IMR-90 (cell line): ENCODE measurements at regions not wholly inside any gene's neighbourhood (a gene's known extent, or its start where the extent isn't known, plus 50 kb on each side); places are given as distances from the start of the nearest gene placed in this dataset.

Source experiments
- ATAC-seq: fragments of 200-7000 bp; cut with Tn5 transposase; 2 replicates; pipeline ENCODE4 v1.9.1; 2020; ENCODE audit warnings: low read depth, mild to moderate bottlenecking, moderate library complexity
- BruUV-seq: library from RNA; stranded (reverse); fragments of 400-500 nt; replicated peaks from 2 replicates; lab custom pipeline; 2021; lab: Mats Ljungman, UMichigan
- CTCF ChIA-PET: fragments of 300-600 bp; formaldehyde crosslinking; extraction: SDS; loops from one replicate; lab custom pipeline; 2021; ENCODE audit warnings: antibody characterized with exemption; lab: Yijun Ruan, JAX
- POLR2A ChIA-PET: fragments of 300-600 bp; sonication (Branson Sonifier 250); formaldehyde crosslinking; loops from one replicate; lab custom pipeline; 2022; ENCODE audit warnings: antibody characterized with exemption; ENCODE audit not compliant: unreplicated experiment; lab: Charles Lee
- DNase-seq: peaks from one replicate; pipeline ENCODE4 v3.0.0; 2013
- H2AFZ ChIP-seq: replicated peaks from 2 replicates; pipeline ENCODE3; 2013; ENCODE audit warnings: low read length, mild to moderate bottlenecking; ENCODE audit not compliant: poor library complexity
- H2AK5ac ChIP-seq: 2 replicates; pipeline ENCODE4 v1.6.1; 2013; ENCODE audit warnings: low read depth, low read length, inconsistent platforms
- H2AK9ac ChIP-seq: replicated peaks from 2 replicates; pipeline ENCODE3; 2013; ENCODE audit warnings: mild to moderate bottlenecking, low read depth, low read length, moderate library complexity; ENCODE audit not compliant: poor library complexity
- H2BK120ac ChIP-seq: 2 replicates; pipeline ENCODE4 v1.6.1; 2013; ENCODE audit warnings: low read depth, low read length, inconsistent platforms
- H2BK15ac ChIP-seq: 3 replicates; pipeline ENCODE4 v1.6.1; 2013; ENCODE audit warnings: low read depth, low read length, inconsistent platforms
- H2BK20ac ChIP-seq: 2 replicates; pipeline ENCODE4 v1.6.1; 2013; ENCODE audit warnings: low read depth, mild to moderate bottlenecking, inconsistent platforms, low read length, moderate library complexity
- H2BK5ac ChIP-seq: 2 replicates; pipeline ENCODE4 v1.6.1; 2013; ENCODE audit warnings: mild to moderate bottlenecking, low read depth, low read length, inconsistent platforms; ENCODE audit not compliant: poor library complexity, severe bottlenecking
- H3K14ac ChIP-seq: replicated peaks from 2 replicates; pipeline ENCODE4 v1.6.1; 2013; ENCODE audit warnings: low read depth, low read length, inconsistent platforms
- H3K18ac ChIP-seq: 2 replicates; pipeline ENCODE4 v1.6.1; 2013; ENCODE audit warnings: low read depth, low read length, control low read depth
- H3K23ac ChIP-seq: 2 replicates; pipeline ENCODE4 v1.6.1; 2013; ENCODE audit warnings: low read depth, low read length, inconsistent platforms
- H3K27ac ChIP-seq: 2 replicates; pipeline ENCODE4 v1.5.1; 2013; ENCODE audit warnings: mild to moderate bottlenecking, control low read depth, low read length; ENCODE audit not compliant: insufficient read depth
- H3K27me3 ChIP-seq: 2 replicates; pipeline ENCODE4 v1.6.1; 2013; ENCODE audit warnings: low read length; ENCODE audit not compliant: control insufficient read depth, insufficient read depth
- H3K36me3 ChIP-seq: 2 replicates; pipeline ENCODE4 v1.6.1; 2013; ENCODE audit warnings: low read length, mixed read lengths; ENCODE audit not compliant: control insufficient read depth, insufficient read depth
- H3K4ac ChIP-seq: 2 replicates; pipeline ENCODE4 v1.6.1; 2013; ENCODE audit warnings: low read depth, low read length, inconsistent platforms
- H3K4me1 ChIP-seq: 2 replicates; pipeline ENCODE4 v1.6.1; 2013; ENCODE audit warnings: low read length, mixed read lengths; ENCODE audit not compliant: control insufficient read depth, insufficient read depth
- H3K4me2 ChIP-seq: 2 replicates; pipeline ENCODE4 v1.6.1; 2013; ENCODE audit warnings: low read depth, mild to moderate bottlenecking, control low read depth, low read length, moderate library complexity
- H3K4me3 ChIP-seq: 2 replicates; pipeline ENCODE4 v1.5.1; 2013; ENCODE audit warnings: low read depth, mild to moderate bottlenecking, control low read depth, low read length, moderate library complexity; ENCODE audit not compliant: insufficient read depth
- H3K56ac ChIP-seq: 2 replicates; pipeline ENCODE4 v1.6.1; 2013; ENCODE audit warnings: low read length, inconsistent platforms; ENCODE audit not compliant: insufficient read depth; ENCODE audit errors: extremely low read depth
- H3K79me1 ChIP-seq, 2 experiments: 2 replicates each; pipeline ENCODE4 v1.6.1; 2013; ENCODE audit warnings: low read length in 2 of 2, inconsistent platforms in 1 of 2, low read depth in 1 of 2
- H3K9ac ChIP-seq: 2 replicates; pipeline ENCODE4 v1.6.1; 2013; ENCODE audit warnings: low read depth, low read length, control low read depth
- H3K9me1 ChIP-seq: 2 replicates; pipeline ENCODE4 v1.6.1; 2013; ENCODE audit warnings: low read length, inconsistent platforms; ENCODE audit not compliant: insufficient read depth
- H3K9me3 ChIP-seq: 2 replicates; pipeline ENCODE4 v1.6.1; 2013; ENCODE audit warnings: low read length; ENCODE audit not compliant: control insufficient read depth, insufficient read depth
- H4K20me1 ChIP-seq: 2 replicates; pipeline ENCODE4 v1.6.1; 2013; ENCODE audit warnings: low read length, inconsistent platforms; ENCODE audit not compliant: insufficient read depth
- H4K5ac ChIP-seq: 2 replicates; pipeline ENCODE4 v1.6.1; 2013; ENCODE audit warnings: mild to moderate bottlenecking, low read depth, low read length, control low read depth
- H4K8ac ChIP-seq, 2 experiments: 2 replicates each; pipeline ENCODE4 v1.6.1; 2013; ENCODE audit warnings: low read depth in 2 of 2, low read length in 2 of 2, control low read depth in 1 of 2, inconsistent platforms in 1 of 2
- H4K91ac ChIP-seq: 2 replicates; pipeline ENCODE4 v1.6.1; 2013; ENCODE audit warnings: low read depth, low read length, inconsistent platforms; ENCODE audit not compliant: insufficient read depth
- CEBPB ChIP-seq: IDR thresholded peaks from 2 replicates; pipeline ENCODE4 v1.6.1; 2012; ENCODE audit warnings: low read depth, low read length, improper control_type of control experiment
- MXI1 ChIP-seq: IDR thresholded peaks from 2 replicates; pipeline ENCODE4 v1.6.1; 2012; ENCODE audit warnings: low read depth, mild to moderate bottlenecking, low read length, moderate library complexity, borderline replicate concordance
- POLR2A ChIP-seq: IDR thresholded peaks from 2 replicates; pipeline ENCODE4 v1.6.1; 2012; ENCODE audit warnings: mild to moderate bottlenecking, low read depth, low read length
- RAD21 ChIP-seq: IDR thresholded peaks from 2 replicates; pipeline ENCODE4 v1.6.1; 2012; ENCODE audit warnings: low read length, improper control_type of control experiment
- RFX5 ChIP-seq: IDR thresholded peaks from 2 replicates; pipeline ENCODE4 v1.8.0; 2012; ENCODE audit warnings: low read depth, mild to moderate bottlenecking, low read length, moderate library complexity
- WGBS, 2 experiments: methylation state at CpG; one replicate each; pipeline versions ENCODE4 v1.1.5 to v1.1.7; 2013; ENCODE audit warnings: missing lambda C conversion rate in 2 of 2; ENCODE audit not compliant: insufficient read length in 1 of 2; ENCODE audit errors: extremely low coverage in 2 of 2; 5-methylcytosine and 5-hydroxymethylcytosine counted together
- dilution Hi-C: fragments of 300-500 bp; cut with HindIII; formaldehyde crosslinking; loops from one replicate; pipeline ENCODE4 v1.14.3; 2018; ENCODE audit warnings: low sequenced_read_pairs; ENCODE audit not compliant: unreplicated experiment
- in situ Hi-C: fragments of 300-500 bp; cut with MboI; formaldehyde crosslinking; loops from 3 replicates; pipeline ENCODE4 v1.14.3; 2019; ENCODE audit warnings: low sequenced_read_pairs, inconsistent platforms, mixed read lengths
- intact Hi-C: fragments of 100-400 bp; cut with micrococcal nuclease; formaldehyde crosslinking; loops from 2 replicates; pipeline ENCODE4 v1.10.0; 2022
- TF ChIP-seq, protein P1 (sequence below): fragments of 150-350 bp; IDR thresholded peaks from 2 replicates; pipeline ENCODE4 v1.6.1; 2017; ENCODE audit warnings: mild to moderate bottlenecking, antibody characterized with exemption, low read length, low read depth

DNA sequence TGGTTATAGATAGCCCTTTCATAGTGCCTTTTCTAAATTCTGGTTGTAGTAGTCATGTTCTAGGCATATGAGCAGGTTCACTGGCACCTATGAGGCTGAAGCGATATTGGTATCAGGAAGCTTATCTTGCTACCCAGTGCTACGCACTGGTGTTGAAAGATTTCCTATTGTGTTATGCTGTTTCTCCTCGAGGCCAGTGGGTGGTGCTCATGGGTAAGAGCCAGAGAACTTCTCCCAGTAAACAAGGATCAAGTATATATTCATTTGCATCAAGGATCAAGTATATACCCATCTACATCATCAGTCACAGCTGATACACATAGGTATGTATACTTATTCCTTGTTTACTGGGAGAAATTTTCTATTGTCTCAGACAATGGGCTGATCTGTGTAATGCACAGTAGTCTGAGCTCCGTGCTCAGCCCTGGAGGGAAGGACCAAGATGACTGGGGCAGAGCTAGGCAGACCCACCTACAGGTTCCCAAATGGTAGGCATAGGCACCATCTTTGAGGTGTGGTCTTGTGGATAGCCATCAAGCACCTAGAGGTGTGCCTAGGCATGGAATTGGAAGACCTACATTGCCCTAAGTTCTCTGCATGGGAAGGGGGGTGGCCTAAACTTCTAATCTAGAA lies 101.2 kb upstream of the GALNT13 start:
- H3K4me1 ChIP-seq, result no peaks in the 10 kb centered on the region
- no peak overlapping the region for H3K4me3 ChIP-seq
- no peak overlapping the region for H2AFZ ChIP-seq
- H3K27ac ChIP-seq, result no peak overlapping the region
- no peak overlapping the region for H3K9ac ChIP-seq
- ATAC-seq (no peak), DNase-seq (no peak)
- ChIA-PET CTCF (interaction anchor here (0.6 kb wide), 1 partner anchor 81 kb away, joined by 4 read pairs; no protein-coding TSS in a partner anchor), POLR2A (no interaction called here)
- no peak overlapping the region for H2BK15ac ChIP-seq
- no peak overlapping the region for H3K56ac ChIP-seq
- intact Hi-C loops, result no loop called here
- no peak overlapping the region for H3K23ac ChIP-seq
- BruUV-seq, result no TSS peak
- H3K18ac ChIP-seq, result no peak overlapping the region
- H3K9me1 ChIP-seq, result no peaks in the 10 kb centered on the region
- H4K5ac ChIP-seq, result no peak overlapping the region
- no peak overlapping the region for H2BK120ac ChIP-seq
- no peak overlapping the region for H2BK5ac ChIP-seq
- TF ChIP-seq POLR2A (no peak), MXI1 (no peak), RFX5 (no peak), CEBPB (no peak), RAD21 (no peak)
- TF ChIP-seq, protein P1, sequence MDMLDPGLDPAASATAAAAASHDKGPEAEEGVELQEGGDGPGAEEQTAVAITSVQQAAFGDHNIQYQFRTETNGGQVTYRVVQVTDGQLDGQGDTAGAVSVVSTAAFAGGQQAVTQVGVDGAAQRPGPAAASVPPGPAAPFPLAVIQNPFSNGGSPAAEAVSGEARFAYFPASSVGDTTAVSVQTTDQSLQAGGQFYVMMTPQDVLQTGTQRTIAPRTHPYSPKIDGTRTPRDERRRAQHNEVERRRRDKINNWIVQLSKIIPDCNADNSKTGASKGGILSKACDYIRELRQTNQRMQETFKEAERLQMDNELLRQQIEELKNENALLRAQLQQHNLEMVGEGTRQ, result no peak
- H3K36me3 ChIP-seq, result no peaks in the 10 kb centered on the region
- H3K9me3 ChIP-seq, result peaks cover 17% of the 10 kb centered on the region
- dilution Hi-C loops, result no loop called here
- H4K91ac ChIP-seq, result no peak overlapping the region
- H3K27me3 ChIP-seq, result no peaks in the 10 kb centered on the region
- H3K14ac ChIP-seq, result no peak overlapping the region
- H4K20me1 ChIP-seq, result no peaks in the 10 kb centered on the region
- H3K79me1 ChIP-seq, result no peaks in the 10 kb centered on the region
- WGBS, 2 experiments, result no CpG with 5 or more reads among the region's 4 CpGs
- no peak overlapping the region for H2AK9ac ChIP-seq
- no peak overlapping the region for H3K4me2 ChIP-seq
- no peak overlapping the region for H3K4ac ChIP-seq
- in situ Hi-C loops, result no loop called here
- no peak overlapping the region for H2AK5ac ChIP-seq
- H4K8ac ChIP-seq, result no peak overlapping the region
- H2BK20ac ChIP-seq, result no peak overlapping the region
